Fibroblast of lung (primary cell): ENCODE measurements at regions not wholly inside any gene's neighbourhood (a gene's known extent, or its start where the extent isn't known, plus 50 kb on each side); places are given as distances from the start of the nearest gene placed in this dataset.

Experiments
- DNase-seq, 2 donors: peaks; one replicate each; pipeline versions ENCODE4 v3.0.0 to v3.0.0-alpha.2; 2010; ENCODE audit warnings: low read depth in 2 of 2
- H2AFZ ChIP-seq: 2 replicates; pipeline ENCODE4 v1.5.1; 2012; ENCODE audit warnings: low read length, control low read depth, inconsistent platforms
- H3K27ac ChIP-seq: 2 replicates; pipeline ENCODE4 v1.5.1; 2011; ENCODE audit warnings: low read length, control low read depth; ENCODE audit not compliant: insufficient read depth
- H3K27me3 ChIP-seq: 2 replicates; pipeline ENCODE4 v1.5.1; 2011; ENCODE audit warnings: mild to moderate bottlenecking, low read length; ENCODE audit not compliant: control insufficient read depth, insufficient read depth
- H3K36me3 ChIP-seq: 2 replicates; pipeline ENCODE4 v1.5.1; 2011; ENCODE audit warnings: low read length; ENCODE audit not compliant: control insufficient read depth, insufficient read depth
- H3K4me1 ChIP-seq: 2 replicates; pipeline ENCODE4 v1.5.1; 2011; ENCODE audit warnings: low read length; ENCODE audit not compliant: control insufficient read depth, insufficient read depth; ENCODE audit errors: extremely low read depth
- H3K4me2 ChIP-seq: 2 replicates; pipeline ENCODE4 v1.5.1; 2011; ENCODE audit warnings: low read length, control low read depth; ENCODE audit not compliant: insufficient read depth; ENCODE audit errors: extremely low read depth
- H3K4me3 ChIP-seq, 4 experiments: fragments of 200-600 bp in 1 of 4; sonication (generic) in 1 of 4; replicated peaks in 1 of 4; 2 replicates each; pipeline ENCODE4 v1.5.1; 2011 to 2016; ENCODE audit warnings: low read length in 4 of 4, low read depth in 3 of 4, mild to moderate bottlenecking in 3 of 4, control low read depth in 2 of 4, inconsistent platforms in 1 of 4, mixed read lengths in 1 of 4; ENCODE audit not compliant: insufficient read depth in 1 of 4; ENCODE audit errors: control extremely low read depth in 1 of 4
- H3K79me2 ChIP-seq: 2 replicates; pipeline ENCODE4 v1.5.1; 2012; ENCODE audit warnings: mild to moderate bottlenecking, low read length, inconsistent platforms; ENCODE audit not compliant: control insufficient read depth, insufficient read depth
- H3K9ac ChIP-seq: 2 replicates; pipeline ENCODE4 v1.5.1; 2011; ENCODE audit warnings: mild to moderate bottlenecking, low read length, control low read depth; ENCODE audit not compliant: insufficient read depth
- H3K9me3 ChIP-seq: 2 replicates; pipeline ENCODE4 v1.5.1; 2012; ENCODE audit warnings: low read depth, low read length; ENCODE audit not compliant: control insufficient read depth, insufficient read depth
- H4K20me1 ChIP-seq: 2 replicates; pipeline ENCODE4 v1.5.1; 2011; ENCODE audit warnings: low read length; ENCODE audit not compliant: control insufficient read depth, insufficient read depth; ENCODE audit errors: extremely low read depth
- EZH2 ChIP-seq: IDR thresholded peaks from 2 replicates; pipeline ENCODE4 v1.5.1; 2012; ENCODE audit warnings: low read length, control low read depth, mild to moderate bottlenecking; ENCODE audit errors: missing control alignments
- TF ChIP-seq, protein P1 (sequence below), 2 donors: IDR thresholded peaks in 1 of 2; conservative IDR thresholded peaks in 1 of 2; 1 replicate in 1 of 2; 2 replicates in 1 of 2; pipeline ENCODE4 v1.5.1; 2011 to 2012; ENCODE audit warnings: low read length in 2 of 2, control low read depth in 1 of 2, inconsistent platforms in 1 of 2, low read depth in 1 of 2, mild to moderate bottlenecking in 1 of 2

DNA sequence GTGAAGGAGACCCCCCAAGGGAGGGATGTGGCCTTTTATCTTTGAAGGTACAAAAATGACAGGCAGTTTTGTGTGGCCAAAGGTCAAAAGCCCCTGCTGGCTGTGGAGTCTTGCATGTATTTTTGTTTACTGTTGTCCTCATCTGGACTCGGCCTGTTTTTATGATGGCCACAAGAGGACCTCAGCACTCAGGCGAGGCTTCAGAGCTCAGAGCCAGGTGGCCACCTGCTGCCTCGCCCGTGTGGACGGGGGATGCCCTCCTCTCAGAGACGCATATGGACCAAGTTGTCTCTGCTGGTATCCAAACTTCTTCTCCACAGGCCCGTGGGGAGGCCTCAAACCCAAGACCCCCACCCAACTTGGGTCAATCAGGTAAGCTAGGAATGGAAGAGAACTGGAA is 118.2 kb downstream of the DACT2 start:
- Histone ChIP-seq H4K20me1 (no peaks in the 10 kb centered on the region), H3K4me2 (no peak overlapping the region), H3K27ac (no peak overlapping the region), H3K36me3 (no peaks in the 10 kb centered on the region), H3K9ac (no peak overlapping the region), H3K79me2 (no peaks in the 10 kb centered on the region), H3K4me3 (no peak overlapping the region), H3K9me3 (no peaks in the 10 kb centered on the region), H2AFZ (no peak overlapping the region), H3K4me1 (no peaks in the 10 kb centered on the region), H3K27me3 (no peaks in the 10 kb centered on the region)
- TF ChIP-seq, protein P1, sequence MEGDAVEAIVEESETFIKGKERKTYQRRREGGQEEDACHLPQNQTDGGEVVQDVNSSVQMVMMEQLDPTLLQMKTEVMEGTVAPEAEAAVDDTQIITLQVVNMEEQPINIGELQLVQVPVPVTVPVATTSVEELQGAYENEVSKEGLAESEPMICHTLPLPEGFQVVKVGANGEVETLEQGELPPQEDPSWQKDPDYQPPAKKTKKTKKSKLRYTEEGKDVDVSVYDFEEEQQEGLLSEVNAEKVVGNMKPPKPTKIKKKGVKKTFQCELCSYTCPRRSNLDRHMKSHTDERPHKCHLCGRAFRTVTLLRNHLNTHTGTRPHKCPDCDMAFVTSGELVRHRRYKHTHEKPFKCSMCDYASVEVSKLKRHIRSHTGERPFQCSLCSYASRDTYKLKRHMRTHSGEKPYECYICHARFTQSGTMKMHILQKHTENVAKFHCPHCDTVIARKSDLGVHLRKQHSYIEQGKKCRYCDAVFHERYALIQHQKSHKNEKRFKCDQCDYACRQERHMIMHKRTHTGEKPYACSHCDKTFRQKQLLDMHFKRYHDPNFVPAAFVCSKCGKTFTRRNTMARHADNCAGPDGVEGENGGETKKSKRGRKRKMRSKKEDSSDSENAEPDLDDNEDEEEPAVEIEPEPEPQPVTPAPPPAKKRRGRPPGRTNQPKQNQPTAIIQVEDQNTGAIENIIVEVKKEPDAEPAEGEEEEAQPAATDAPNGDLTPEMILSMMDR (conservative IDR thresholded peaks at IDR 0.05 in 1 of 2, IDR thresholded peaks at IDR 0.05 in 1 of 2; ENCODE audit: low read depth in 1 of 2, low read length in 2 of 2): no peak
- TF ChIP-seq EZH2: no peak
- DNase-seq: no peak

DNA sequence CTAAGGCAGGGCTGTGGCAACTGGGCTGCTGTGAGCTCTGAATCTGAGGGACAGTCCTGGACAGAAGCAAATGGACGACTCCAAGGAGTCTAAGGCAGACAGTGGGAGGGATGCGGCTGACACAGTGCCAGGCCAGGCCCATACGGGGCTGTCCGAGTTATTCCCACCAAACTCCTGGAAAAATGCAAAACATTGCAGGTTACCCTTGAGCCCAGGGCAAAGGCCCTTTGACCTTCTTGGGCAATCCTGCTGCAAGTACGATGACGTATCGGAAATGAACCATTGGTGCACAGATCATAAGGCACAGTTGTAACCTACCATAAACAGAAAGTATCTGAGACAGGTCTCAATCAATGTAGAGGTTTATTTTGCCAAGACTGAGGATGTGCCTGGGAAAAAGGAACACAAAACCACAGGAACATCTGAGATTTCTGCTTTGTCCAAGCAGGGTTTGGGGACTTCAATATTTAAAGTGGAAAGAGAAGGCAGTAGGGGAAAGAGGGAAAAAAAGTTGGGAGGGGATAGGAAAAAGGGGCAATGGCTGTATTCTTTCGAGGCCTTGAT is 118.9 kb downstream of the DACT2 start:
- TF ChIP-seq, protein P1 (conservative IDR thresholded peaks at IDR 0.05 in 1 of 2, IDR thresholded peaks at IDR 0.05 in 1 of 2; ENCODE audit: low read depth in 1 of 2, low read length in 2 of 2): no peak
- no peak for TF ChIP-seq EZH2
- H3K4me2 ChIP-seq: no peak overlapping the region
- H2AFZ ChIP-seq: no peak overlapping the region
- H3K9me3 ChIP-seq: no peaks in the 10 kb centered on the region
- no peaks in the 10 kb centered on the region for H3K79me2 ChIP-seq
- no peak overlapping the region for H3K27ac ChIP-seq
- no peaks in the 10 kb centered on the region for H3K27me3 ChIP-seq
- no peak overlapping the region for H3K4me3 ChIP-seq
- no peaks in the 10 kb centered on the region for H4K20me1 ChIP-seq
- H3K4me1 ChIP-seq: no peaks in the 10 kb centered on the region
- no peaks in the 10 kb centered on the region for H3K36me3 ChIP-seq
- no peak overlapping the region for H3K9ac ChIP-seq
- DNase-seq: no peak

DNA sequence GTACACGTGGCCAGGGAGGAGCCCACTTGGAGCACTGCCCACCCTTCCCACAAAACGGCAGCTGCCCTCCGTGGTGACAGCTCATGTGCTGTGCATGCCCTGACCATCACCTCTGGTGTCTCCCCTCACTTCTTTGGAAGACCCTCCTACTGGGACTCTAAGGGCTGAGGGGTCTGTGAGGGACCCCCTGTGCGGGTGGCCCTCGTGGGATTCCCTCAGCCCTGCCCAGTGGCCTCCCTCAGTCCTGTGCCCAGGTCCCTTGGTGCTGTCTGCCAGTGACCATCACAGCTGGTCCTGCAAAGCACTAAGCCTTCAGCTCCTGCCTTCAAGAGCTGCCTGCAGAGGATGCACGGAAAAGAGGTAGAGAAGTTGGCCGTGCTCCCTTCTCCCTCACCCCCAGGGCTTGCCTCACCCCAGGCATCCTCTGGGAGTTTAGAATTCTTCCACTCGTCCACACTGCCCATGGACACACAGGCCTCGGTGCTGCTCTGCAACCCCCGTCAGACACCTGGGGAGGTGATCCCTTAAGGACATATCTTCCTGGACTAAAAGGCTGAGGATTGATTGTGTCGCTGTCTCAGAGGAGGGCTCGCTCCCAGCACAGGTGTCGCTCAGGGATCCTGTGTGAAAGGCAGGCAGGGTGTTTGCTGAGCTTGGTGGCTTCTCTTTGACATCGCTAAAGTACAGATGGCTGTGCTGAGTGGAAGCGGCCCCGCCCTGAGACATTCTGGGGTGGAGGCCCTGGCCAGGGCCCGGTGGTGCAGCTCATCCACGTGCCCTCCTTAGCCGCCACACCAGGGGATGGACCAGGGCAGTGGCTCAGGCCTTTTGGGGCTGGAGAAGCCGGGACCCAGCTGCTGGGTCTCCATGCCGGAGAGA is 119.5 kb upstream of the FRMD1 start:
- no peak for DNase-seq
- TF ChIP-seq, protein P1 (conservative IDR thresholded peaks at IDR 0.05 in 1 of 2, IDR thresholded peaks at IDR 0.05 in 1 of 2; ENCODE audit: low read depth in 1 of 2, low read length in 2 of 2): no peak
- TF ChIP-seq EZH2: no peak
- H3K9me3 ChIP-seq: no peaks in the 10 kb centered on the region

More for the DNA sequence above, 119.5 kb upstream of the FRMD1 start:
- no peaks in the 10 kb centered on the region for H3K4me1 ChIP-seq
- no peak overlapping the region for H3K4me3 ChIP-seq
- no peaks in the 10 kb centered on the region for H3K79me2 ChIP-seq
- no peaks in the 10 kb centered on the region for H3K36me3 ChIP-seq
- no peaks in the 10 kb centered on the region for H3K27me3 ChIP-seq
- H2AFZ ChIP-seq: no peak overlapping the region
- H3K27ac ChIP-seq: no peak overlapping the region
- no peak overlapping the region for H3K4me2 ChIP-seq
- no peaks in the 10 kb centered on the region for H4K20me1 ChIP-seq
- no peak overlapping the region for H3K9ac ChIP-seq
